GM10248 (cell line): ENCODE measurements at regions not wholly inside any gene's neighbourhood (a gene's known extent, or its start where the extent isn't known, plus 50 kb on each side); places are given as distances from the start of the nearest gene placed in this dataset.

ENCODE experiments used
- CTCF ChIA-PET: fragments of 300-600 bp; sonication (Branson Sonifier 250); formaldehyde crosslinking; extraction: SDS; loops from one replicate; lab custom pipeline; 2021; ENCODE audit warnings: antibody characterized with exemption; lab: Yijun Ruan, JAX
- POLR2A ChIA-PET: fragments of 350-650 bp; sonication (Branson Sonifier 250); formaldehyde crosslinking; extraction: SDS; loops from one replicate; lab custom pipeline; 2020; ENCODE audit warnings: antibody characterized with exemption; lab: Yijun Ruan, JAX
- DNase-seq: peaks from one replicate; pipeline ENCODE4 v3.0.0; 2012; ENCODE audit errors: extremely low spot score
- CTCF ChIP-seq: IDR thresholded peaks from 2 replicates; pipeline ENCODE4 v1.5.1; 2012; ENCODE audit warnings: mild to moderate bottlenecking, low read depth; ENCODE audit errors: extremely low read depth, missing control alignments, control extremely low read depth

- DNase-seq = no peak
- TF ChIP-seq CTCF = no peak
- CTCF ChIA-PET = interaction anchor here (1.1 to 1.7 kb wide), 4 partner anchors 9 to 377 kb away, joined by 3 read pairs; no protein-coding TSS in a partner anchor
- POLR2A ChIA-PET = no interaction called here
Observed at GRCh38 chr13:40343550-40344269, 322.7 kb downstream of the FOXO1 start.

- no peak for TF ChIP-seq CTCF
- ChIA-PET POLR2A (no interaction called here), CTCF (interaction anchor here (1.3 to 1.7 kb wide), 3 partner anchors 22 to 142 kb away, joined by 3 read pairs; no protein-coding TSS in a partner anchor)
- DNase-seq = no peak
Observed at GRCh38 chr13:40344270-40345148, 321.9 kb downstream of the FOXO1 start.

- ChIA-PET CTCF (interaction anchor here (1.3 to 1.7 kb wide), 3 partner anchors 9 to 36 kb away, joined by 3 to 4 read pairs (median 3); no protein-coding TSS in a partner anchor), POLR2A (no interaction called here)
- no peak for TF ChIP-seq CTCF
Observed at GRCh38 chr13:40345149-40345514, 321.3 kb downstream of the FOXO1 start.

GRCh38 chr13:40345654-40346372 lies 320.6 kb downstream of the FOXO1 start:
- DNase-seq = no peak
- TF ChIP-seq CTCF = no peak
- ChIA-PET CTCF (interaction anchor here (1.3 to 1.5 kb wide), 3 partner anchors 10 to 21 kb away, joined by 3 to 5 read pairs (median 4); no protein-coding TSS in a partner anchor), POLR2A (no interaction called here)

More at GRCh38 chr13:40345149-40345514, 321.3 kb downstream of the FOXO1 start:
- DNase-seq = no peak

GRCh38 chr13:40346592-40346991 lies 319.8 kb downstream of the FOXO1 start:
- ChIA-PET CTCF (interaction anchor here (1.4 to 1.5 kb wide), 2 partner anchors 10 to 18 kb away, joined by 4 to 5 read pairs; no protein-coding TSS in a partner anchor), POLR2A (no interaction called here)
- DNase-seq = no peak
- TF ChIP-seq CTCF = no peak
